Activated CD4-positive, alpha-beta memory T cell treated with anti-CD3 and anti-CD28 coated beads for 36 hours (primary cell): ENCODE measurements at regions not wholly inside any gene's neighbourhood (a gene's known extent, or its start where the extent isn't known, plus 50 kb on each side); places are given as distances from the start of the nearest gene placed in this dataset.
"Not testable (repeated sequence)": the region's sequence is repeated elsewhere in the genome, so short reads cannot be mapped to it uniquely, and the experiment has no call there.

Experiments
- CTCF ChIA-PET: fragments of 350-600 bp; sonication (Branson Sonifier 250); formaldehyde crosslinking; loops from one replicate; lab custom pipeline; 2021; ENCODE audit warnings: antibody characterized with exemption, inconsistent platforms; lab: Charles Lee
- POLR2A ChIA-PET: fragments of 350-600 bp; sonication (Branson Sonifier 250); formaldehyde crosslinking; loops from one replicate; lab custom pipeline; 2021; ENCODE audit warnings: antibody characterized with exemption; lab: Charles Lee
- DNase-seq: peaks from one replicate; pipeline ENCODE4 v3.0.0-alpha.2; 2020
- H3K27ac Mint-ChIP-seq: one replicate; pipeline ENCODE4 v1.8.0; 2021; ENCODE audit warnings: mixed read lengths
- H3K27me3 Mint-ChIP-seq: one replicate; pipeline ENCODE4 v1.8.0; 2021; ENCODE audit warnings: mixed read lengths
- H3K36me3 Mint-ChIP-seq: one replicate; pipeline ENCODE4 v1.8.0; 2021; ENCODE audit warnings: mixed read lengths
- H3K4me1 Mint-ChIP-seq: one replicate; pipeline ENCODE4 v1.8.0; 2021; ENCODE audit warnings: low read depth, mixed read lengths
- H3K4me3 Mint-ChIP-seq: one replicate; pipeline ENCODE4 v1.8.0; 2021; ENCODE audit warnings: mild to moderate bottlenecking, mixed read lengths
- H3K9me3 Mint-ChIP-seq: one replicate; pipeline ENCODE4 v1.8.0; 2021; ENCODE audit warnings: mixed read lengths
- intact Hi-C: fragments of 100-400 bp; cut with micrococcal nuclease; formaldehyde crosslinking; loops from one replicate; pipeline ENCODE4 v1.15.1; 2023

GRCh38 chr1:60918867-60919266 is 163.5 kb upstream of the NFIA start:
- H3K4me3 Mint-ChIP-seq = no peak overlapping the region

GRCh38 chr1:60916906-60917305 is 165.5 kb upstream of the NFIA start:
- no peak overlapping the region for H3K27ac Mint-ChIP-seq
- DNase-seq = no peak
- no peaks in the 10 kb centered on the region for H3K9me3 Mint-ChIP-seq
- H3K27me3 Mint-ChIP-seq = peaks cover 12% of the 10 kb centered on the region
- ChIA-PET POLR2A (no interaction called here), CTCF (no interaction called here)
- no peaks in the 10 kb centered on the region for H3K4me1 Mint-ChIP-seq
- no peaks in the 10 kb centered on the region for H3K36me3 Mint-ChIP-seq
- intact Hi-C loops = no loop called here
- H3K4me3 Mint-ChIP-seq = no peak overlapping the region

More at GRCh38 chr1:60918867-60919266, 163.5 kb upstream of the NFIA start:
- no peak overlapping the region for H3K27ac Mint-ChIP-seq
- no peak for DNase-seq
- H3K36me3 Mint-ChIP-seq = no peaks in the 10 kb centered on the region
- intact Hi-C loops = no loop called here
- no peaks in the 10 kb centered on the region for H3K9me3 Mint-ChIP-seq
- CTCF ChIA-PET = no interaction called here
- POLR2A ChIA-PET = no interaction called here
- peaks cover 7% of the 10 kb centered on the region for H3K27me3 Mint-ChIP-seq
- no peaks in the 10 kb centered on the region for H3K4me1 Mint-ChIP-seq

GRCh38 chr1:60916199-60916598 is 166.2 kb upstream of the NFIA start:
- intact Hi-C loops = no loop called here
- Mint-ChIP-seq H3K27ac (no peak overlapping the region), H3K4me3 (no peak overlapping the region), H3K9me3 (no peaks in the 10 kb centered on the region), H3K27me3 (peaks cover 14% of the 10 kb centered on the region), H3K36me3 (no peaks in the 10 kb centered on the region), H3K4me1 (no peaks in the 10 kb centered on the region)
- POLR2A ChIA-PET = no interaction called here
- CTCF ChIA-PET = no interaction called here
- no peak for DNase-seq

- Mint-ChIP-seq H3K27me3 (peaks cover 14% of the 10 kb centered on the region), H3K4me3 (no peak overlapping the region), H3K4me1 (no peaks in the 10 kb centered on the region), H3K27ac (no peak overlapping the region), H3K9me3 (no peaks in the 10 kb centered on the region), H3K36me3 (no peaks in the 10 kb centered on the region)
- intact Hi-C loops = no loop called here
- POLR2A ChIA-PET = no interaction called here
- CTCF ChIA-PET = no interaction called here
- DNase-seq = no peak
Observed at GRCh38 chr1:60915441-60915840, 166.9 kb upstream of the NFIA start.

- Mint-ChIP-seq H3K36me3 (no peaks in the 10 kb centered on the region), H3K27me3 (peaks cover 14% of the 10 kb centered on the region), H3K27ac (no peak overlapping the region), H3K9me3 (no peaks in the 10 kb centered on the region), H3K4me3 (no peak overlapping the region), H3K4me1 (no peaks in the 10 kb centered on the region)
- no peak for DNase-seq
- ChIA-PET CTCF (no interaction called here), POLR2A (no interaction called here)
- intact Hi-C loops = no loop called here
Observed at GRCh38 chr1:60914982-60915381, 167.4 kb upstream of the NFIA start.

- POLR2A ChIA-PET, H3K4me1 Mint-ChIP-seq, H3K36me3 Mint-ChIP-seq, H3K4me3 Mint-ChIP-seq, intact Hi-C loops, H3K9me3 Mint-ChIP-seq, H3K27ac Mint-ChIP-seq, DNase-seq, CTCF ChIA-PET: not testable (repeated sequence)
- peaks cover 14% of the 10 kb centered on the region for H3K27me3 Mint-ChIP-seq
Observed at GRCh38 chr1:60913708-60914107, 168.7 kb upstream of the NFIA start.

- H3K4me3 Mint-ChIP-seq = no peak overlapping the region
- DNase-seq = no peak
- ChIA-PET POLR2A (no interaction called here), CTCF (no interaction called here)
- H3K9me3 Mint-ChIP-seq = no peaks in the 10 kb centered on the region
- intact Hi-C loops = no loop called here
- no peak overlapping the region for H3K27ac Mint-ChIP-seq
- H3K4me1 Mint-ChIP-seq = no peaks in the 10 kb centered on the region
- peaks cover 14% of the 10 kb centered on the region for H3K27me3 Mint-ChIP-seq
- no peaks in the 10 kb centered on the region for H3K36me3 Mint-ChIP-seq
Observed at GRCh38 chr1:60913039-60913438, 169.3 kb upstream of the NFIA start.

GRCh38 chr1:60911966-60912697 is 170.2 kb upstream of the NFIA start:
- Mint-ChIP-seq H3K4me3 (no peak overlapping the region), H3K4me1 (no peaks in the 10 kb centered on the region), H3K9me3 (no peaks in the 10 kb centered on the region), H3K27me3 (peaks cover 9% of the 10 kb centered on the region), H3K36me3 (no peaks in the 10 kb centered on the region), H3K27ac (no peak overlapping the region)
- POLR2A ChIA-PET = no interaction called here
- intact Hi-C loops = no loop called here
- CTCF ChIA-PET = no interaction called here
- DNase-seq = no peak

GRCh38 chr1:60908159-60908558 is 174.2 kb upstream of the NFIA start:
- no peaks in the 10 kb centered on the region for H3K36me3 Mint-ChIP-seq
- H3K27ac Mint-ChIP-seq = no peak overlapping the region
- no peak for DNase-seq
- no peak overlapping the region for H3K4me3 Mint-ChIP-seq
- no peaks in the 10 kb centered on the region for H3K9me3 Mint-ChIP-seq
- ChIA-PET CTCF (no interaction called here), POLR2A (no interaction called here)
- intact Hi-C loops = no loop called here
- no peaks in the 10 kb centered on the region for H3K4me1 Mint-ChIP-seq
- H3K27me3 Mint-ChIP-seq = peaks cover 2% of the 10 kb centered on the region

GRCh38 chr1:60906526-60906925 is 175.8 kb upstream of the NFIA start:
- intact Hi-C loops = no loop called here
- DNase-seq = no peak
- Mint-ChIP-seq H3K27me3 (peaks cover 2% of the 10 kb centered on the region), H3K9me3 (no peaks in the 10 kb centered on the region), H3K4me1 (no peaks in the 10 kb centered on the region), H3K27ac (no peak overlapping the region), H3K36me3 (no peaks in the 10 kb centered on the region), H3K4me3 (no peak overlapping the region)
- POLR2A ChIA-PET = no interaction called here
- CTCF ChIA-PET = no interaction called here

- no peaks in the 10 kb centered on the region for H3K9me3 Mint-ChIP-seq
- ChIA-PET CTCF (no interaction called here), POLR2A (no interaction called here)
- H3K27me3 Mint-ChIP-seq = peaks cover 3% of the 10 kb centered on the region
- intact Hi-C loops = no loop called here
- no peak overlapping the region for H3K27ac Mint-ChIP-seq
- H3K4me3 Mint-ChIP-seq = no peak overlapping the region
- H3K36me3 Mint-ChIP-seq = no peaks in the 10 kb centered on the region
- H3K4me1 Mint-ChIP-seq = no peaks in the 10 kb centered on the region
- DNase-seq = no peak
Observed at GRCh38 chr1:60906039-60906438, 176.3 kb upstream of the NFIA start.

GRCh38 chr1:60904099-60904851 is 178.1 kb upstream of the NFIA start:
- no peak overlapping the region for H3K27ac Mint-ChIP-seq
- H3K27me3 Mint-ChIP-seq = peaks cover 3% of the 10 kb centered on the region
- ChIA-PET CTCF (no interaction called here), POLR2A (no interaction called here)
- no peaks in the 10 kb centered on the region for H3K9me3 Mint-ChIP-seq
- H3K4me1 Mint-ChIP-seq = peaks cover 1% of the 10 kb centered on the region
- H3K4me3 Mint-ChIP-seq = no peak overlapping the region
- intact Hi-C loops = no loop called here
- DNase-seq = no peak
- no peaks in the 10 kb centered on the region for H3K36me3 Mint-ChIP-seq

- Mint-ChIP-seq H3K27ac (no peak overlapping the region), H3K36me3 (no peaks in the 10 kb centered on the region), H3K4me3 (no peak overlapping the region), H3K9me3 (no peaks in the 10 kb centered on the region), H3K4me1 (peaks cover 1% of the 10 kb centered on the region), H3K27me3 (peaks cover 3% of the 10 kb centered on the region)
- POLR2A ChIA-PET = no interaction called here
- CTCF ChIA-PET = no interaction called here
- intact Hi-C loops = no loop called here
- DNase-seq = no peak
Observed at GRCh38 chr1:60903591-60903990, 178.8 kb upstream of the NFIA start.
